ENCODE measurements at regions not wholly inside any gene's neighbourhood (a gene's known extent, or its start where the extent isn't known, plus 50 kb on each side); places are given as distances from the start of the nearest gene placed in this dataset.

DNA sequence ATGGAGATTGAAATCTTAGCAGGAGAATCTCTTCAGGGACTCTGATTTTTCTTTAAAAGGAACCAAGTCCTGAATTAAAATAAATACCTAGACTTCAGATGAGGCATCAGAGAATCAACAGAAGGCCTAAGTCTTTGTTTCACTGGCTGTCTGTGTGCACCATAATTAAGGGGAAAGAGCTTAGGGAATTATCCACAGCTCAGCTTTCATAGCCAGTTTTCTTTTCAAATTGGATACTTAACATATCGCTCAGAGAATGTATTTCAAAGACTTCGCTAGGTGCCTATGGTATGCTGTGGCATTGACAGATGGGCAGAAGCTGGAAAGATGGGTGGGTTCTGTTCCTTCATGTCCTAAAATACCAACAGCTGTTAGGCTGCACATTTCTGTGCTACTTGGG, 325.8 kb downstream of the TMEM38B start:
- TF ChIP-seq CTCF (IDR thresholded peaks at IDR 0.05) = no peak
- TF ChIP-seq POLR2A (IDR thresholded peaks at IDR 0.05) = no peak

All from uterus (tissue), 2 donors.